Osteocyte (in vitro differentiated cells): ENCODE measurements at regions not wholly inside any gene's neighbourhood (a gene's known extent, or its start where the extent isn't known, plus 50 kb on each side); places are given as distances from the start of the nearest gene placed in this dataset.

Source experiments
- DNase-seq: peaks from one replicate; pipeline ENCODE4 v3.0.0; 2021; ENCODE audit warnings: mixed read lengths; ENCODE audit not compliant: unreplicated experiment; ENCODE audit errors: extremely low spot score
- H3K27ac Mint-ChIP-seq: one replicate; pipeline ENCODE4 v1.8.0; 2021; ENCODE audit warnings: mild to moderate bottlenecking, mixed read lengths; ENCODE audit not compliant: unreplicated experiment
- H3K27me3 Mint-ChIP-seq: one replicate; pipeline ENCODE4 v1.8.0; 2021; ENCODE audit warnings: mixed read lengths; ENCODE audit not compliant: unreplicated experiment
- H3K36me3 Mint-ChIP-seq: one replicate; pipeline ENCODE4 v1.8.0; 2021; ENCODE audit warnings: mixed read lengths; ENCODE audit not compliant: unreplicated experiment
- H3K4me1 Mint-ChIP-seq: one replicate; pipeline ENCODE4 v1.8.0; 2021; ENCODE audit warnings: mixed read lengths; ENCODE audit not compliant: unreplicated experiment
- H3K4me3 Mint-ChIP-seq: one replicate; pipeline ENCODE4 v1.8.0; 2021; ENCODE audit warnings: mild to moderate bottlenecking, moderate library complexity, mixed read lengths; ENCODE audit not compliant: unreplicated experiment
- H3K9me3 Mint-ChIP-seq: one replicate; pipeline ENCODE4 v1.8.0; 2021; ENCODE audit warnings: mixed read lengths; ENCODE audit not compliant: unreplicated experiment
- CTCF ChIP-seq: fragments of 200-600 bp; sonication (generic); IDR thresholded peaks from 2 replicates; pipeline ENCODE4 v1.5.0; 2021; ENCODE audit warnings: antibody characterized with exemption, mild to moderate bottlenecking, moderate library complexity

- no peak for TF ChIP-seq CTCF
- DNase-seq = no peak
- Mint-ChIP-seq H3K27ac (no peak overlapping the region), H3K36me3 (peaks cover 20% of the 10 kb centered on the region), H3K4me3 (no peak overlapping the region), H3K4me1 (peaks cover 22% of the 10 kb centered on the region), H3K27me3 (no peaks in the 10 kb centered on the region), H3K9me3 (no peaks in the 10 kb centered on the region)
These were observed 231.5 kb upstream of the KLF14 start for GRCh38 chr7:130965515-130965914.

- no peak overlapping the region for H3K27ac Mint-ChIP-seq
- H3K9me3 Mint-ChIP-seq = no peaks in the 10 kb centered on the region
- TF ChIP-seq CTCF = no peak
- H3K36me3 Mint-ChIP-seq = peaks cover 18% of the 10 kb centered on the region
- no peaks in the 10 kb centered on the region for H3K27me3 Mint-ChIP-seq
- peaks cover 13% of the 10 kb centered on the region for H3K4me1 Mint-ChIP-seq
- no peak for DNase-seq
- H3K4me3 Mint-ChIP-seq = no peak overlapping the region
These were observed 232.4 kb upstream of the KLF14 start for GRCh38 chr7:130966246-130967009.

- Mint-ChIP-seq H3K27me3 (no peaks in the 10 kb centered on the region), H3K4me3 (no peak overlapping the region), H3K9me3 (no peaks in the 10 kb centered on the region), H3K36me3 (peaks cover 29% of the 10 kb centered on the region), H3K27ac (no peak overlapping the region), H3K4me1 (peaks cover 4% of the 10 kb centered on the region)
- no peak for TF ChIP-seq CTCF
- no peak for DNase-seq
These were observed 236.2 kb upstream of the KLF14 start for GRCh38 chr7:130970196-130970595.

- no peak overlapping the region for H3K4me3 Mint-ChIP-seq
- no peak for TF ChIP-seq CTCF
- no peak for DNase-seq
- H3K9me3 Mint-ChIP-seq = no peaks in the 10 kb centered on the region
- H3K36me3 Mint-ChIP-seq = peaks cover 34% of the 10 kb centered on the region
- peaks cover 4% of the 10 kb centered on the region for H3K4me1 Mint-ChIP-seq
- no peaks in the 10 kb centered on the region for H3K27me3 Mint-ChIP-seq
- no peak overlapping the region for H3K27ac Mint-ChIP-seq
These were observed 236.7 kb upstream of the KLF14 start for GRCh38 chr7:130970696-130971095.

- TF ChIP-seq CTCF = no peak
- Mint-ChIP-seq H3K27ac (no peak overlapping the region), H3K4me1 (peaks cover 4% of the 10 kb centered on the region), H3K27me3 (no peaks in the 10 kb centered on the region), H3K4me3 (no peak overlapping the region), H3K36me3 (peaks cover 36% of the 10 kb centered on the region), H3K9me3 (no peaks in the 10 kb centered on the region)
- no peak for DNase-seq
These were observed 237.3 kb upstream of the KLF14 start for GRCh38 chr7:130971297-130971696.
